HepG2 (cell line): ENCODE measurements at regions not wholly inside any gene's neighbourhood (a gene's known extent, or its start where the extent isn't known, plus 50 kb on each side); places are given as distances from the start of the nearest gene placed in this dataset.
A peak's percentile ranks its signal among the peaks of the same experiment; 100 is the strongest.

Experiments used
- ATAC-seq: fragments of 200-7000 bp; cut with Tn5 transposase; 3 replicates; pipeline ENCODE4 v1.9.1; 2020; ENCODE audit warnings: mild to moderate bottlenecking, moderate library complexity
- BruUV-seq: library from RNA; stranded (reverse); fragments of 400-500 nt; replicated peaks from 2 replicates; lab custom pipeline; 2021; lab: Mats Ljungman, UMichigan
- CTCF ChIA-PET: fragments of 300-600 bp; formaldehyde crosslinking; extraction: SDS; loops from one replicate; lab custom pipeline; 2021; ENCODE audit warnings: low total read pairs, inconsistent platforms, low intra/inter-chr PET ratio; lab: Yijun Ruan, JAX
- POLR2A ChIA-PET: fragments of 350-600 bp; sonication (Branson Sonifier 250); formaldehyde crosslinking; loops from one replicate; lab custom pipeline; 2020; ENCODE audit warnings: antibody characterized with exemption, inconsistent platforms; lab: Yijun Ruan, JAX
- DNase-seq: peaks from one replicate; pipeline ENCODE4 v3.0.0-alpha.2; 2015; ENCODE audit warnings: low spot score
- FAIRE-seq: peaks from 3 replicates; lab custom pipeline; 2011; peaks lifted over from hg19 to GRCh38; lab: Jason Lieb, UNC
- H2AFZ ChIP-seq: one replicate; pipeline ENCODE4 v1.6.1; 2011; ENCODE audit warnings: low read length, inconsistent platforms
- H3K27ac ChIP-seq: fragments of 300-600 bp; 3 replicates; pipeline ENCODE4 v1.8.0; 2011; ENCODE audit warnings: mixed run types, mild to moderate bottlenecking, mixed read lengths, low read length, inconsistent platforms; ENCODE audit not compliant: insufficient read depth; ENCODE audit errors: extremely low read length
- H3K27me3 ChIP-seq, 2 experiments: fragments of 200-600 bp in 1 of 2; 2 replicates in 1 of 2; 3 replicates in 1 of 2; pipeline versions ENCODE4 v1.6.0 to v1.8.0; 2011; ENCODE audit warnings: low read length in 2 of 2, mild to moderate bottlenecking in 2 of 2, moderate library complexity in 2 of 2, inconsistent platforms in 1 of 2; ENCODE audit not compliant: insufficient read depth in 2 of 2, control insufficient read depth in 1 of 2
- H3K36me3 ChIP-seq, 2 experiments: fragments of 200-600 bp in 1 of 2; replicated peaks in 1 of 2; 2 replicates in 1 of 2; 3 replicates in 1 of 2; pipeline versions ENCODE4 v1.5.1 to v1.8.0; 2011; ENCODE audit warnings: low read length in 2 of 2, inconsistent platforms in 1 of 2; ENCODE audit not compliant: insufficient read depth in 2 of 2, control insufficient read depth in 1 of 2
- H3K4me1 ChIP-seq: 2 replicates; pipeline ENCODE4 v1.5.1; 2012; ENCODE audit warnings: low read length, inconsistent platforms; ENCODE audit not compliant: insufficient read depth
- H3K4me2 ChIP-seq: 2 replicates; pipeline ENCODE4 v1.6.0; 2011; ENCODE audit warnings: low read depth, low read length, inconsistent platforms
- H3K4me3 ChIP-seq, 3 experiments: fragments of 200-600 bp in 1 of 3; sonication (generic), shearing (Covaris generic) in 1 of 3; replicated peaks in 1 of 3; 2 replicates each; pipeline ENCODE4 v1.5.1; 2011 to 2016; ENCODE audit warnings: low read length in 3 of 3, inconsistent platforms in 2 of 3, low read depth in 2 of 3, mild to moderate bottlenecking in 2 of 3, control low read depth in 1 of 3, mixed read lengths in 1 of 3; ENCODE audit not compliant: insufficient read depth in 1 of 3
- H3K79me2 ChIP-seq: one replicate; pipeline ENCODE4 v1.6.1; 2011; ENCODE audit warnings: low read length, inconsistent platforms; ENCODE audit not compliant: insufficient read depth
- H3K9ac ChIP-seq: 2 replicates; pipeline ENCODE4 v1.6.0; 2011; ENCODE audit warnings: mild to moderate bottlenecking, low read depth, low read length, inconsistent platforms; ENCODE audit not compliant: insufficient read depth
- H3K9me3 ChIP-seq: 2 replicates; pipeline ENCODE4 v1.5.1; 2012; ENCODE audit warnings: mild to moderate bottlenecking, low read length
- H4K20me1 ChIP-seq: 2 replicates; pipeline ENCODE4 v1.6.0; 2011; ENCODE audit warnings: inconsistent platforms, mild to moderate bottlenecking, low read length, moderate library complexity; ENCODE audit not compliant: insufficient read depth
- CCDC6 ChIP-seq: sonication (generic); formaldehyde crosslinking; IDR thresholded peaks from 2 replicates; pipeline ENCODE4 v1.8.1; 2022; ENCODE audit warnings: mild to moderate bottlenecking, missing genetic modification reagents, moderate library complexity
- PAF1 ChIP-seq: IDR thresholded peaks from 2 replicates; pipeline ENCODE4 v1.6.1; 2016; ENCODE audit warnings: missing genetic modification reagents, missing compliant biosample characterization
- TOPORS ChIP-seq: sonication (generic); formaldehyde crosslinking; IDR thresholded peaks from 2 replicates; pipeline ENCODE4 v1.8.0; 2023; ENCODE audit warnings: mild to moderate bottlenecking, missing genetic modification reagents
- XRCC5 ChIP-seq: fragments of 200-400 bp; formaldehyde crosslinking; optimal IDR thresholded peaks from 2 replicates; pipeline ENCODE3; 2017; ENCODE audit warnings: mild to moderate bottlenecking, low read length
- ZNF10 ChIP-seq: sonication (generic); formaldehyde crosslinking; IDR thresholded peaks from 2 replicates; pipeline ENCODE4 v1.4.0; 2020; ENCODE audit warnings: mild to moderate bottlenecking, low read depth, missing genetic modification reagents, borderline replicate concordance
- ZNF562 ChIP-seq: sonication (generic); formaldehyde crosslinking; IDR thresholded peaks from 2 replicates; pipeline ENCODE4 v1.8.0; 2022; ENCODE audit warnings: missing genetic modification reagents, borderline replicate concordance
- ZNF616 ChIP-seq: sonication (generic); formaldehyde crosslinking; IDR thresholded peaks from 2 replicates; pipeline ENCODE4 v1.5.0; 2020; ENCODE audit warnings: low read depth, mild to moderate bottlenecking, missing genetic modification reagents
- ZNF780A ChIP-seq: sonication (generic); formaldehyde crosslinking; IDR thresholded peaks from 2 replicates; pipeline ENCODE4 v1.8.0; 2022; ENCODE audit warnings: mild to moderate bottlenecking, missing genetic modification reagents, moderate library complexity
- ZNF788 ChIP-seq: sonication (generic); formaldehyde crosslinking; IDR thresholded peaks from 2 replicates; pipeline ENCODE4 v1.5.0; 2020; ENCODE audit warnings: mild to moderate bottlenecking, missing genetic modification reagents, borderline replicate concordance
- ZSCAN31 ChIP-seq: sonication (generic); formaldehyde crosslinking; IDR thresholded peaks from 2 replicates; pipeline ENCODE4 v1.5.0; 2020; ENCODE audit warnings: low read depth, mild to moderate bottlenecking, missing genetic modification reagents
- WGBS: methylation state at CpG from one replicate; pipeline ENCODE4 v1.1.6; 2017; ENCODE audit warnings: low lambda C conversion rate; 5-methylcytosine and 5-hydroxymethylcytosine counted together
- in situ Hi-C: cut with HindIII; loops from 2 replicates; pipeline ENCODE4 v1.10.0; 2017; ENCODE audit warnings: low pct_unique_long_range_greater_than_20kb; ENCODE audit not compliant: extremely low pct_ligation_motif_present
- intact Hi-C: fragments of 100-400 bp; cut with micrococcal nuclease; formaldehyde crosslinking; loops from one replicate; pipeline ENCODE4 v1.10.0; 2022; ENCODE audit not compliant: unreplicated experiment
- TF ChIP-seq, protein P1 (sequence below): sonication (generic); formaldehyde crosslinking; conservative IDR thresholded peaks from 2 replicates; pipeline ENCODE4 v1.8.1; 2023; ENCODE audit warnings: missing genetic modification reagents
- TF ChIP-seq, protein P2 (sequence below): IDR thresholded peaks from 2 replicates; pipeline ENCODE4 v1.6.1; 2012; ENCODE audit warnings: low read length, improper control_type of control experiment

DNA sequence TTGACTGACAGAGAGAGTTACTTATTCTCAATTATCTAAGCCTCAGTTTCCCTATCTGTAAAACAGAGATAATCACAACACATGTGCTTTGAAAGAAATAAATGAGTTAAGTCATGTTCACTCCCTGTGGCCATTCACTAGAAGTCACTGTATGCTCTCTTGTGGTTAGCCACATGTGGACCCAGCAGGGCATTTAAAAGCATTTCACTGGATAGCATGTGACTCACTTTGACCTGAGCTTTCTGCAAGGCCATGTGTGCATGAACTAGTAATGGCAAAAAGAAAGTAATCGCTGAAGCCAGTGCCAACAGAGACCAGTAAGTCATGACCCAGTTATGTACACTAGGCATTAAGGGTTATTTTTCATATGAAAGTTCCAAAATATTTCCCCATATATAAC lies 557.0 kb upstream of the IGFBP3 start:
- Histone ChIP-seq H3K4me1 (no peaks in the 10 kb centered on the region), H3K27ac (no peak overlapping the region), H3K9ac (no peak overlapping the region), H2AFZ (no peak overlapping the region), H3K27me3 (no peaks in the 10 kb centered on the region), H3K36me3 (no peaks in the 10 kb centered on the region), H4K20me1 (no peaks in the 10 kb centered on the region), H3K79me2 (no peaks in the 10 kb centered on the region), H3K4me3 (no peak overlapping the region), H3K4me2 (no peak overlapping the region), H3K9me3 (peaks cover 34% of the 10 kb centered on the region)
- BruUV-seq, result no TSS peak
- in situ Hi-C loops, result no loop called here
- CTCF ChIA-PET, result no interaction called here
- WGBS, result 80% methylated on average over 1 of the region's 1 CpG
- FAIRE-seq, result no peak
- no peak for TF ChIP-seq CCDC6 (CRISPR knock-in tag)
- no peak for TF ChIP-seq ZSCAN31 (CRISPR knock-in tag)
- TF ChIP-seq, protein P1, sequence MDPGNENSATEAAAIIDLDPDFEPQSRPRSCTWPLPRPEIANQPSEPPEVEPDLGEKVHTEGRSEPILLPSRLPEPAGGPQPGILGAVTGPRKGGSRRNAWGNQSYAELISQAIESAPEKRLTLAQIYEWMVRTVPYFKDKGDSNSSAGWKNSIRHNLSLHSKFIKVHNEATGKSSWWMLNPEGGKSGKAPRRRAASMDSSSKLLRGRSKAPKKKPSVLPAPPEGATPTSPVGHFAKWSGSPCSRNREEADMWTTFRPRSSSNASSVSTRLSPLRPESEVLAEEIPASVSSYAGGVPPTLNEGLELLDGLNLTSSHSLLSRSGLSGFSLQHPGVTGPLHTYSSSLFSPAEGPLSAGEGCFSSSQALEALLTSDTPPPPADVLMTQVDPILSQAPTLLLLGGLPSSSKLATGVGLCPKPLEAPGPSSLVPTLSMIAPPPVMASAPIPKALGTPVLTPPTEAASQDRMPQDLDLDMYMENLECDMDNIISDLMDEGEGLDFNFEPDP (CRISPR knock-in tag), result no peak
- TF ChIP-seq PAF1 (CRISPR knock-in tag), result no peak
- ATAC-seq, result no peak
- intact Hi-C loops, result no loop called here
- POLR2A ChIA-PET, result no interaction called here
- no peak for DNase-seq

DNA sequence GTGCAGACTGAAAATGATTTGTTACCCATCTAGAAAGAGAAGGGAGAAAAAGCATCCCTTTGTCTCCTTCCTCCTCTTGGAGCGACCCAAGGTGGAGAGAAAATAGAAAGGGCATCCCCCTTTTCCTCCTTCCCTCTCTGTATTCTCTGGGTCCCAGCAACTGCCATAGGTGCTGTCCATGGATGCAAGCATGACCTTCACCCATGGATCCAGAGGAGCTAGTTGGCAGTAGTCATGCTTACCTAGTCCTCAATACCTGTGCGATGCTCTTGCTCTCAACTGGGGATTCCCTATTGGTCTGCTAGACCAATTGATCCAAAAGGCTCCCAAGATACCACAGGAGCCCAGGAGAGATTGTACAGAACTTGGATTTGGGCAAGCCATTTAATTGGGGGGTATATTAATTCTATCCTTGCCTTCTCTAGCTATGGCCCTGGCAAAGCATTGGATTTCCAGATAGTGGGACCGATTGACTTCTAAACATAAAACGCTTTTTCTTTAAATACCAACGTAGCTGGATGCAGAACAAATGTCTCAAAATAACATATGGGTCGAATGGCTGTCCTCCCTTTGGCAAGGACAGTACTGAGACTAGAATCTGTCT lies 547.8 kb upstream of the IGFBP3 start:
- Histone ChIP-seq H3K27ac (no peak overlapping the region), H3K36me3 (no peaks in the 10 kb centered on the region), H3K27me3 (no peaks in the 10 kb centered on the region), H3K4me2 (no peak overlapping the region), H4K20me1 (no peaks in the 10 kb centered on the region), H3K9me3 (peaks cover 97% of the 10 kb centered on the region), H2AFZ (no peak overlapping the region), H3K79me2 (no peaks in the 10 kb centered on the region), H3K4me1 (no peaks in the 10 kb centered on the region), H3K4me3 (no peak overlapping the region), H3K9ac (no peak overlapping the region)
- intact Hi-C loops (no loop called here), in situ Hi-C loops (no loop called here)
- ChIA-PET CTCF (no interaction called here), POLR2A (no interaction called here)
- DNase-seq, result no peak
- 26% methylated on average over 6 of the region's 6 CpGs for WGBS
- BruUV-seq, result no TSS peak
- FAIRE-seq, result no peak
- ATAC-seq, result no peak
- TF ChIP-seq ZNF10 (CRISPR knock-in tag) (no peak), ZNF562 (CRISPR knock-in tag) (no peak), XRCC5 (peak; percentile 63), ZNF616 (CRISPR knock-in tag) (peak; percentile 100), TOPORS (CRISPR knock-in tag) (peak; percentile 90), ZNF780A (CRISPR knock-in tag) (no peak), ZNF788 (0 out of 2 replicates have a peak, but pooled peaks have one; percentile 35)
- TF ChIP-seq, protein P2, sequence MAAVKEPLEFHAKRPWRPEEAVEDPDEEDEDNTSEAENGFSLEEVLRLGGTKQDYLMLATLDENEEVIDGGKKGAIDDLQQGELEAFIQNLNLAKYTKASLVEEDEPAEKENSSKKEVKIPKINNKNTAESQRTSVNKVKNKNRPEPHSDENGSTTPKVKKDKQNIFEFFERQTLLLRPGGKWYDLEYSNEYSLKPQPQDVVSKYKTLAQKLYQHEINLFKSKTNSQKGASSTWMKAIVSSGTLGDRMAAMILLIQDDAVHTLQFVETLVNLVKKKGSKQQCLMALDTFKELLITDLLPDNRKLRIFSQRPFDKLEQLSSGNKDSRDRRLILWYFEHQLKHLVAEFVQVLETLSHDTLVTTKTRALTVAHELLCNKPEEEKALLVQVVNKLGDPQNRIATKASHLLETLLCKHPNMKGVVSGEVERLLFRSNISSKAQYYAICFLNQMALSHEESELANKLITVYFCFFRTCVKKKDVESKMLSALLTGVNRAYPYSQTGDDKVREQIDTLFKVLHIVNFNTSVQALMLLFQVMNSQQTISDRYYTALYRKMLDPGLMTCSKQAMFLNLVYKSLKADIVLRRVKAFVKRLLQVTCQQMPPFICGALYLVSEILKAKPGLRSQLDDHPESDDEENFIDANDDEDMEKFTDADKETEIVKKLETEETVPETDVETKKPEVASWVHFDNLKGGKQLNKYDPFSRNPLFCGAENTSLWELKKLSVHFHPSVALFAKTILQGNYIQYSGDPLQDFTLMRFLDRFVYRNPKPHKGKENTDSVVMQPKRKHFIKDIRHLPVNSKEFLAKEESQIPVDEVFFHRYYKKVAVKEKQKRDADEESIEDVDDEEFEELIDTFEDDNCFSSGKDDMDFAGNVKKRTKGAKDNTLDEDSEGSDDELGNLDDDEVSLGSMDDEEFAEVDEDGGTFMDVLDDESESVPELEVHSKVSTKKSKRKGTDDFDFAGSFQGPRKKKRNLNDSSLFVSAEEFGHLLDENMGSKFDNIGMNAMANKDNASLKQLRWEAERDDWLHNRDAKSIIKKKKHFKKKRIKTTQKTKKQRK, result peak; percentile 44; the same call in 1 of the 2 replicates
